HUES64 (cell line): ENCODE measurements at regions not wholly inside any gene's neighbourhood (a gene's known extent, or its start where the extent isn't known, plus 50 kb on each side); places are given as distances from the start of the nearest gene placed in this dataset.
"Not testable (repeated sequence)": the region's sequence is repeated elsewhere in the genome, so short reads cannot be mapped to it uniquely, and the experiment has no call there.

Experiments used
- H3K27ac ChIP-seq: 2 replicates; pipeline ENCODE4 v1.7.0; 2013; ENCODE audit warnings: low read depth, low read length, inconsistent platforms
- H3K27me3 ChIP-seq: 2 replicates; pipeline ENCODE4 v1.6.1; 2013; ENCODE audit warnings: mild to moderate bottlenecking, low read length; ENCODE audit not compliant: insufficient read depth
- H3K36me3 ChIP-seq: 2 replicates; pipeline ENCODE4 v1.6.1; 2013; ENCODE audit warnings: mild to moderate bottlenecking, low read length; ENCODE audit not compliant: insufficient read depth
- H3K4me1 ChIP-seq: 2 replicates; pipeline ENCODE4 v1.6.1; 2013; ENCODE audit warnings: mild to moderate bottlenecking, low read length, moderate library complexity; ENCODE audit not compliant: insufficient read depth
- H3K4me3 ChIP-seq: 2 replicates; pipeline ENCODE4 v1.5.1; 2013; ENCODE audit warnings: mild to moderate bottlenecking, low read length, moderate library complexity
- H3K9ac ChIP-seq: 2 replicates; pipeline ENCODE4 v1.6.1; 2013; ENCODE audit warnings: mild to moderate bottlenecking, low read depth, low read length
- H3K9me3 ChIP-seq: 2 replicates; pipeline ENCODE4 v1.6.1; 2013; ENCODE audit warnings: low read depth, low read length; ENCODE audit not compliant: insufficient read depth
- WGBS: fragments of 150-250, 120-280 bp; methylation state at CpG from one replicate; pipeline ENCODE4 v1.1.7; 2013; ENCODE audit warnings: missing lambda C conversion rate; 5-methylcytosine and 5-hydroxymethylcytosine counted together

DNA sequence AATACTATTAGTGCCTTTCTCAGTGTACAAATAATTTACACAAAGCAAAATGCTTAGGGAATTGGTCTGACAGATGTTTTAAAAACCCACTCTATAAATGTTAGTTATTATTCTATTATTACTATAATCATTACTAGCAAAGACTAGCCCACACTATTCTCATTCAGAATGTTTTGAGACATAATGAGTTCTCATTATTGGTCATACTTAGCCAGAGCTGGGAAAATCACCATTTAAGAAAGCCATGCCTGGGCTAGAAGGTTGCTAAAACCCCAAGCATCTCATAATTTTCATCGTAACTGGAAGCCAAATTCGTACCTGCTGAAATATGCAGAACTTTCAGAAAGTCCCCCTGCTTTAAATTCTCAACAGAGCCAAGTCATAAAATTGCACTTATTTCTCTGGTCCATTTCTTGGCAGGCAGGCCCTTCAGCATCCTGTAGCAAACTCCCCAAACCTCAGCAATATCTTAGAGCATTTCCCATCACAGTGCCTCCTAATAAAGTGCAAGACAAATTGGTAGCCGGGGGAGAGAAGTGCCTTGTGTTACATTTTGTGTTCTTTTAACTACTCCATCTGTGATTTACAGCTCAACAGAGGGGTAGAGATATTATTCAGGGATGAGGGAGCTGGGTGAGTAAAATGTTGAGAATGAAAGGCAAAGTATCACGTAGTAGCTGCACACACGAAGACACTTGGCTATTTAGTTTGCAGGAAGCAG lies 79.8 kb upstream of the ADAMTS18 start:
- Histone ChIP-seq H3K4me3 (no peak overlapping the region), H3K9me3 (no peaks in the 10 kb centered on the region), H3K36me3 (no peaks in the 10 kb centered on the region), H3K27me3 (peaks cover 13% of the 10 kb centered on the region; the same call in 1 of the 2 replicates), H3K9ac (no peak overlapping the region), H3K4me1 (peaks cover 6% of the 10 kb centered on the region), H3K27ac (no peak overlapping the region)
- whole genome bisulfite sequencing = 92% methylated on average over 5 of the region's 5 CpGs

DNA sequence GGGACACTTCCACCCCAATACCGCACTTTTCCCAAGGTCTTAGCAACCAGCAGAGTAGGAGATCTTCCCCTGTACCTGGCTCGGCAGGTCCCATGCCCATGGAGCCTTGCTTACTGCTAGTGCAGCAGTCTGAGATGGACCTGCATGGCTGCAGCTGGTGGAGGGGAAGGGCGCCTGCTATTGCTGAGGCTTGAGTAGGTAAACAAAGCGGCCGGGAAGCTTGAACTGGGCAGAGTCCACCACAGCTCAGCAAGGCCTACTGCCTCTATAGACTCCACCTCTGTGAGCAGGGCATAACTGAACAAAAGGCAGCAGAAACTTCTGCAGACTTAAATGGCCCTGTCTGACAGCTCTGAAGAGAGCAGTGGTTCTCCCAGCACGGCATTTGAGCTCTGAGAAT lies 90.4 kb upstream of the ADAMTS18 start:
- H3K27ac ChIP-seq, H3K36me3 ChIP-seq, H3K27me3 ChIP-seq, H3K9ac ChIP-seq, H3K4me3 ChIP-seq, H3K4me1 ChIP-seq, H3K9me3 ChIP-seq: not testable (repeated sequence)
- 81% methylated on average over 6 of the region's 6 CpGs for WGBS

DNA sequence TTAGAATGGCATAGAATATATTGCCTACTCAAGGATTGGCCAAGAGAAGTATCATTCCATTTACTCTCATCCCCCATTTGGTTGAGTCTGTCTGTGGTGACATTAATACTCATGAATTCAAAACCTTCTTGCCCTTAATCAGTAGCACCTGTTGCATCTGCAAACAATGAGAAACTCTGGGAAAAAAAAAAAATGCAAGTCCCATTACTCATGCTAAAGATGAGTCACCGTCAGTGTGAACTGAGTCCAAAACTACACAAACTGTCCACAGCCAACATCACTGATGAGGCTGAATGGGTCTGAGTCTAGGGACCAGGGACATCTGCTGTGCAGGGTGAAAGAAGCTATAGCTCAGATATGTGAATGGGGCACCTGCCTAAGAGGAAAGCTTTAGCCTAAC lies 96.9 kb upstream of the ADAMTS18 start:
- 88% methylated on average over 1 of the region's 1 CpG for WGBS
- no peaks in the 10 kb centered on the region for H3K36me3 ChIP-seq

DNA sequence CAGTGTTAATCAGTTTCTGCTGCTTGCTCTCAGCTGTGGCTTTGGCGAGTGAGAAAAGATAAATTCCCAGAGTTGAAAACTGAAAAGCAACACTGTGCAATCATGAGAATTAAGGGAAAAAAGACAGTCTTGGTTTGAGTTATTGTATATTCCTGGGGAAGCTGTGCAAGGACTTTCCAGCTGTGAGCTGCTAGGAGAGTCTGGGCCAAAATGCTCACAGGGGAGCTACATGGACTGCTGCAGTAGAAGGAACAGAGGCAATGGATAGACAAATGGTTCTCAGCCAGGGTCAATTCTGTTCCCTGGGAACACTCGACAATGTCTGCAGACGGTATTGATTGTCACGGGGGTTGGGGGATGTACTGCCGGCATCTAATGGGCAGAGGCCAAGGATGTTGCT lies 102.0 kb upstream of the ADAMTS18 start:
- H3K9ac ChIP-seq = no peak overlapping the region
- H3K27me3 ChIP-seq = no peaks in the 10 kb centered on the region
- H3K4me1 ChIP-seq = peaks cover 5% of the 10 kb centered on the region; the same call in 1 of the 2 replicates
- H3K9me3 ChIP-seq = no peaks in the 10 kb centered on the region
- no peak overlapping the region for H3K4me3 ChIP-seq
- no peak overlapping the region for H3K27ac ChIP-seq
- no peaks in the 10 kb centered on the region for H3K36me3 ChIP-seq
- 95% methylated on average over 5 of the region's 5 CpGs for WGBS

More for the DNA sequence above, 96.9 kb upstream of the ADAMTS18 start:
- Histone ChIP-seq H3K9me3 (no peaks in the 10 kb centered on the region), H3K27ac (no peak overlapping the region), H3K9ac (no peak overlapping the region), H3K4me3 (no peak overlapping the region), H3K27me3 (no peaks in the 10 kb centered on the region), H3K4me1 (no peaks in the 10 kb centered on the region)

DNA sequence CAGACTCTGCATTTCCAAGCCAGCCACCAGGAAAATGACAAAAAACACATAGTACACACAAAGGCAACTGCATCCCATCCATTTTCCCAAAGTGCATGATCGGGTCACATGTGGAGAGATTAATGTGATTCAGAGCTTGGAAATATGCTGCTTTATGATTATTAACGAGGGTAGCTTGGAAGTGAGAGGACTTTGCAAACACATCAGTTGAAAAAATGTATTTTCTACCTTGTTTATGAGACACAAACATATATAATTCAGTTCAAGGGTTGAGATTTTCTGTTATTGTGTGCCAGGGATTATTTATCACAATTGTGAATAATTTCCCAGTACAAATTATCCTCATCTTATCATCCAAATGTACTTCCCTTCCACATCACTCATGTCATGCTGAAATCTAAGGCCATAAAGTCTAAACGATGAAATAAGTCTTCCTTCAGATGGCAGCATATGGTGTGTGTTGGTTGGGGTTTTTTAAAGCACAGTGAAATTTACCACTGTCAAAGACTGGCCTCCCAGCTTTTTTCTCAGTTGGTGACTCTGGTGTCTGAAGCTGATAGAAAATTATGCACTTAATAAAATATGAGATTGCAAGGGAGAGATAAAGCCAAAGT lies 104.7 kb upstream of the ADAMTS18 start:
- no peak overlapping the region for H3K27ac ChIP-seq
- 89% methylated on average over 3 of the region's 3 CpGs for WGBS
- H3K4me3 ChIP-seq = no peak overlapping the region
- H3K27me3 ChIP-seq = no peaks in the 10 kb centered on the region
- no peak overlapping the region for H3K9ac ChIP-seq
- no peaks in the 10 kb centered on the region for H3K9me3 ChIP-seq
- H3K4me1 ChIP-seq = peaks cover 5% of the 10 kb centered on the region; the same call in 1 of the 2 replicates
- H3K36me3 ChIP-seq = no peaks in the 10 kb centered on the region

DNA sequence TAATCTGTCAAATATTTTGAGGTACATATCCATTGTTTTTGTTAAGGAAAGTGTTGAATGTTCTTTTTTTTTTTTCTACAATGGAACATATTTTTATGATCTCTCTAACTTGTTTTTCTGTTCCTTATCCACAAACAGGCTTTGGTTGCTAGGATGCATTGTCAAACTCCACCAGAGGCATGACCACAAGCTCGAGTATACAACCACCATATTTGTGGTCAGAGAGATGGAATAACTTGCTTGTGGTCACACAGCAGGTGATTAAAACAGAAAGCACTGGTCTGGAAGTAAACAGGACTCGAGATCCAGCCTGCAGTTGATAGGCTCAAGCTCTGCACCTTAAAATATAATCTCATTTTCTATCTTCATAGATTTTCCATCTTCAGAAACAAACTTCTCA lies 105.8 kb upstream of the ADAMTS18 start:
- Histone ChIP-seq H3K36me3 (no peaks in the 10 kb centered on the region), H3K4me1 (peaks cover 5% of the 10 kb centered on the region; the same call in 1 of the 2 replicates), H3K9ac (no peak overlapping the region), H3K27me3 (no peaks in the 10 kb centered on the region), H3K27ac (peak overlapping the region; percentile 19; the same call in 1 of the 2 replicates), H3K4me3 (no peak overlapping the region), H3K9me3 (no peaks in the 10 kb centered on the region)
- 96% methylated on average over 2 of the region's 2 CpGs for WGBS

DNA sequence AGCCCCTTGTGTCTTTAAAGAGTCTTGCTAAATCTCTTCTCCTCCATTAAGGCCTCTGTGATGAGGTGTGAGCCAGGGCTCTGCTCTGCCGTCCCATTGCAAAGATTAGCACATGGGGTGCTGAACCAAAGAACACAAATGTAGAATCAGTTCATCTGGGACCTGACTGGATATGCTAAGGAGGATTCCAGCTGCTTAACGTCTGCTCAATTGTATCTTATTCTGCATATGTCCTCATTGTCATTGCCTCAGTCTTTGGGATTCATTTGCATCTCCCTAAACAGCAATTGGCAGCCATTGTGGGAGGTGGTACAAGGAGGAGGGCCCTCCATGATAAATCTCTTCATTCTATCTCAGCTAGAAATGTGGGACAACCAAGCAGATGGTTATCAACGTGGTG lies 106.3 kb upstream of the ADAMTS18 start:
- peak overlapping the region; percentile 19; the same call in 1 of the 2 replicates for H3K27ac ChIP-seq
- 29% methylated on average over 3 of the region's 3 CpGs for WGBS

DNA sequence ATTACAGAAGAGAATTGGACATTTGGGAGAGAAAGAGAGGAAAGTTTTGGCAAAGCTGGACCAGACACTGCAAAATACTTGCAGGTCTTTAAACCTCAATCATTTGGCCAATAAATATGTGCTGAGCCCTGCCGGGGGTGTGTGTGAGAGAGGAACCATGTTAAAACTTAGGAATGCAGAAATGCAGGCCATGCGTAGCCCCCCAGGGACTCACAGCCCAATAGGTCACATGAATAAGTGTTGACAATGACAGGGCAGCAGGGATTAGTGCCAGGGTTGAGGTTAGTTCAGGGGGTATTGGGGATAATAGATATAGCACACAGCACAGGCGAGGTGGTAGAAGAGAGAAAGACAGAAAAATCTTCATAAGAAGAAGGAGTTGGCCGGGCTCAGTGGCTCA lies 113.3 kb upstream of the ADAMTS18 start:
- H3K27me3 ChIP-seq = no peaks in the 10 kb centered on the region
- H3K9ac ChIP-seq = no peak overlapping the region
- H3K4me1 ChIP-seq = no peaks in the 10 kb centered on the region
- H3K27ac ChIP-seq = no peak overlapping the region
- H3K4me3 ChIP-seq = no peak overlapping the region
- no peaks in the 10 kb centered on the region for H3K36me3 ChIP-seq
- H3K9me3 ChIP-seq = no peaks in the 10 kb centered on the region
- WGBS = 86% methylated on average over 4 of the region's 4 CpGs

More for the DNA sequence above, 106.3 kb upstream of the ADAMTS18 start:
- Histone ChIP-seq H3K4me3 (no peak overlapping the region), H3K27me3 (no peaks in the 10 kb centered on the region), H3K9me3 (no peaks in the 10 kb centered on the region), H3K9ac (no peak overlapping the region), H3K36me3 (no peaks in the 10 kb centered on the region), H3K4me1 (peaks cover 5% of the 10 kb centered on the region; the same call in 1 of the 2 replicates)

DNA sequence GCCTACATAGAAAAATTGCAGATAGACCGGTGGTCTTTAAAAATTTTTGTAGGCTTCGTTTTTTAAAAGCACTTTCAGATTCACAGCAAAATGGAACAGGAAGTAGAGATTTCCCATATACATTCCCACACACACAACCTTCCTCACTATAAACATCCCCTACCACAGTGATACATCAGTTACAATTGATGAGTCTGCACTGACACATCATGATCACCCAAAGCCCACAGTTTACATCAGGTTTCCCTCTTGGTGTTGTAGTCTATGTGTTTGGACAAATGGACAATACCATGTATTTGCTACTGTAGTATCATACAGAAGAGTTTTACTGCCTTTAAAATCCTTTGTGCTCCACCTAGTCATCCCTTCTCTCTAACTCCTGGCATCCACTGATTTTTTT lies 113.9 kb upstream of the ADAMTS18 start:
- Histone ChIP-seq H3K4me3 (no peak overlapping the region), H3K36me3 (no peaks in the 10 kb centered on the region), H3K9ac (no peak overlapping the region), H3K9me3 (no peaks in the 10 kb centered on the region), H3K27me3 (no peaks in the 10 kb centered on the region), H3K4me1 (no peaks in the 10 kb centered on the region), H3K27ac (no peak overlapping the region)
- 96% methylated on average over 2 of the region's 2 CpGs for WGBS

DNA sequence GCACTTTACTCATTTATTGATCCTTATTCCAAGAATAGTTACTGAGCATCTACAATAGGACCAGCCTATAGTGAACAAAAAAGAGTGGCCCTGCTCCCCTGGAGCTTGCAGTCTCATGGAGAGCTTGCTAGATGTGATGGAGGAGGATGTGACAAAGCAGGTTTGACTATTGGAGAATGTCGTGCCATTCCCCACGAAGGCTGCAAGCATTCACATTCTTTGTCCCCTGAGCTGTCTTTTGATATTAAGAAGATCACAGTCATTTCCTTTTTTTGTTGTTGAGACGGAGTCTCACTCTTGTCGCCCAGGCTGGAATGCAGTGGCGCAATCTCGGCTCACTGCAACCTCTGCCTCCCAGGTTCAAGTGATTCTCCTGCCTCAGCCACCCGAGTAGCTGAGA lies 115.0 kb upstream of the ADAMTS18 start:
- no peaks in the 10 kb centered on the region for H3K4me1 ChIP-seq
- H3K4me3 ChIP-seq = no peak overlapping the region
- H3K36me3 ChIP-seq = no peaks in the 10 kb centered on the region
- no peak overlapping the region for H3K9ac ChIP-seq
- H3K27ac ChIP-seq = no peak overlapping the region
- WGBS = 85% methylated on average over 7 of the region's 7 CpGs
- no peaks in the 10 kb centered on the region for H3K27me3 ChIP-seq
- no peaks in the 10 kb centered on the region for H3K9me3 ChIP-seq

DNA sequence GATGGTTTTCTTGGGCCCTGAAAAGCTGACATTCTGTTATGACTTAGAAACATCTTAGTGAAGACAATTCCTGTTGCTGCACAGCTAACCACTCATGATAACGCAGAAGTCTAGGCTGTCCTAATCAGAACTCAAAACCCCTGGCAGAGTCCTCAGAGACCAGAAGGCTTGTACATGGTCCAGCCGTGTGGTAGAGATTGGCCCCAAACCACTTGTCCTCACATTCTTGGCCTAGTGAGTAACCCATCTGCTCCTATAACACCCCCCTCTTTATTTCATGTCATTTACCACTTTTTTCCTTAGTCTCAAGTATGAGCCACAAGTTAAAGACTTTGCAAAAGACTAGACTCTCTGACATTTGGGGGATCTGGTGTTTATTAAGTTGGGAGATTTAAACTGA lies 116.5 kb upstream of the ADAMTS18 start:
- Histone ChIP-seq H3K36me3 (no peaks in the 10 kb centered on the region), H3K9me3 (no peaks in the 10 kb centered on the region), H3K4me1 (no peaks in the 10 kb centered on the region), H3K27me3 (no peaks in the 10 kb centered on the region), H3K9ac (no peak overlapping the region), H3K27ac (no peak overlapping the region), H3K4me3 (no peak overlapping the region)
- WGBS = 97% methylated on average over 2 of the region's 2 CpGs
